Activated naive CD4-positive, alpha-beta T cell treated with anti-CD3 and anti-CD28 coated beads, Interleukin-2, amount 50 U/mL, for 16 hours (primary cell): ENCODE measurements at regions not wholly inside any gene's neighbourhood (a gene's known extent, or its start where the extent isn't known, plus 50 kb on each side); places are given as distances from the start of the nearest gene placed in this dataset.
"Not testable (repeated sequence)": the region's sequence is repeated elsewhere in the genome, so short reads cannot be mapped to it uniquely, and the experiment has no call there.

Experiments used
- DNase-seq: peaks from one replicate; pipeline ENCODE4 v3.0.0-alpha.2; 2020

DNA sequence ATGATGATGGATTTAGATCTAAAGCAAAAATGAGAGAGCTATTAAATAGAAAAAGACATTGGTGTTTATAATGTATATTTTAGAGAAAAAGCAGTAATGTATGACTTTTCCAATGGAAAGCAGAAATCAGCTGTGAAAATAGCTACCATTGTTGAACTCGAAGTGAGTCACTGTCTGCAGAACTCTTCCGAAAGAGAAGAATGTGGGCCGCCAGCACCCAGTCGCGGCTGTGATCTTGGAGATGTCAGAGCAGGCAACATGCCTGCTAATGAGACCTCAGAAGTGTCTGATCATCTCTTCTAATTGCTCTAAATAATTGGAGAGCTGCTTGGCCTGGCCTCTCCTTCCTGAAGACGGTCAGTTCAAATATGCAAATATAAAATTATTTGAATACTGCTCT, 333.6 kb upstream of the RUNX1 start:
- no peak for DNase-seq

DNA sequence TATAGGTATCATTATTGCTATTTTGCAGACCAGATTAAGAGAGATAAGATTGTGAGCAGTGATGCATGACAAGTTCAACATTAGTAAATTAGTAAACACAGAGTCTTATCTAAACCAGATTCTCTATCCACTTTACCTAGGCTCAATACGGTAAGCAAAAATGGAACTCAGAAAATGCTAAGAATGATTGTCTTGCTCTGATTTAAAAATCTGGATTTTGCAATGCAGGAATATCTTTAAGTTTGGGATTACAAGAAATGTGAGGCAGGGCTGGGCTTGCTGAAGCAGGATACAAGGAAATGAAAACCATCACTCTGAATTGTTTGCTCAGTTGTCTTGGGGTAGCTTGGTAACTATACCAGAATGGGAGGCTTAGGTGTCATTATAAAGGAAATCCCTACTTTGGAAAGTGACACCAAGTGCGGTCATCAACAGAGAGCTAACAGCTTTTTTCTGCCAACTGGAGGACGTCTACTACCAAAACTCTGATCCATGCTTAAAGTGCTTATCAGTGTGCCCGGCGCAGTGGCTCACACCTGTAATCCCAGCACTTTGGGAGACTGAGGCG, 332.7 kb upstream of the RUNX1 start:
- DNase-seq, result no peak

DNA sequence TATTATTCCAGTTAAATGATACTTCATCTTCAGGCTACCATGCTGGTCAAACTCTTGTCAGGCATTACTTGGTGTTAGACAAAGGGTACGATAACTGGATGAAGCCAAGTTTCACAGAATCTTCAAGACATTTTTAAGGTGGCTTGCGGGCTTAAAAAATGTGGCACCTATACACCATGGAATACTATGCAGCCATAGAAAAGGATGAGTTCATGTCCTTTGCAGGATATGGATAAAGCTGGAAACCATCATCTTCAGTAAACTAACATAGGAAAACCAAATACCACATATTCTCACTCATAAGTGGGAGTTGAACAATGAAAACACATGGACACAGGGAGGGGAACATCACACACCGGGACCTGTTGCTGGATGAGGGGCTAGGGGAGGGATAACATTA, 331.2 kb upstream of the RUNX1 start:
- DNase-seq, result not testable (repeated sequence)

DNA sequence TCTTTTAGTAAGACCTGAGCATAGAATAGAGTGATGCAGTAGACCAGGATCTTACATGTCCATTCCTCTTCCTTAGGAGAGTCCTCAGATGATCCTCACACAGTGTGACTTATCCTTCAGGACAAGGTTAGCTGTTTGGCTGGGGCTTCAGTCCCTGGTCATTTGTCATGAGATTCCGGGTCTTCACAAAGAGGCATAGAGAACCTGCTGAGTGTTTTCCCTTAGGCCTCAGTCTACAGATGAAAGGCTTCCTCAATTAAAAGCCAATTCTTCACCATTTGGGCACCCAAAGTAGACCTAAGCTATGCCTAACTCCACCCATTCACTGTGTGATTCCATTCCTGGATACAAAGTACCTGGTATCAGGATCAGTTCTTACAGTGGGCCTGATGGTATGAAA, 329.8 kb upstream of the RUNX1 start:
- DNase-seq, result no peak

DNA sequence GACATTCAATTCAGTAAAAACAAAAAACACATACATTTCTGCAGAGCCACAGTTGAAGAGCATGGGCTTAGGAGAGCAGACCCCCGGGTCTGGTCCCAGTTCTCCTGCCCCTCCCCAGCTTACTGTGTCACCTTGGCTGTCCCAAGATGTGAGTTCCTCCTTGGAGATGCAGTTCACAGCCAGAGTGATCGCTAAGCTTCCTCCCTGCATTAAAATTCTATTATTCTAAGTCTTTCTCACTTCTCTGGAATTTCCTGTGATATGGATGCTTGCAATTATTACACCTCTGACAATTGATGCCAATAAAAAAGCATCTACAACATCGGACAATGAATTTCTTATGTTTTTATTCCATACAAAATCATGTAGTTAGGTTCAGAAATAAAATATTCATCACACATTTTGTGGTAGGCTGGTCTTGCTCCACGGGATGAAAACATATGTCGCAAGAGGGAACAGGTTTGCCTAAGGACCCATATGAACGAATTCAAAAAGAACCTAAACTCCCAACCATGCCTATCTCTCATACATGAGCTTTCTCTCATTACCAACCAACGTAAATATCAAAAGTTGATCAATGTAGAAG, 328.5 kb upstream of the RUNX1 start:
- DNase-seq, result no peak

DNA sequence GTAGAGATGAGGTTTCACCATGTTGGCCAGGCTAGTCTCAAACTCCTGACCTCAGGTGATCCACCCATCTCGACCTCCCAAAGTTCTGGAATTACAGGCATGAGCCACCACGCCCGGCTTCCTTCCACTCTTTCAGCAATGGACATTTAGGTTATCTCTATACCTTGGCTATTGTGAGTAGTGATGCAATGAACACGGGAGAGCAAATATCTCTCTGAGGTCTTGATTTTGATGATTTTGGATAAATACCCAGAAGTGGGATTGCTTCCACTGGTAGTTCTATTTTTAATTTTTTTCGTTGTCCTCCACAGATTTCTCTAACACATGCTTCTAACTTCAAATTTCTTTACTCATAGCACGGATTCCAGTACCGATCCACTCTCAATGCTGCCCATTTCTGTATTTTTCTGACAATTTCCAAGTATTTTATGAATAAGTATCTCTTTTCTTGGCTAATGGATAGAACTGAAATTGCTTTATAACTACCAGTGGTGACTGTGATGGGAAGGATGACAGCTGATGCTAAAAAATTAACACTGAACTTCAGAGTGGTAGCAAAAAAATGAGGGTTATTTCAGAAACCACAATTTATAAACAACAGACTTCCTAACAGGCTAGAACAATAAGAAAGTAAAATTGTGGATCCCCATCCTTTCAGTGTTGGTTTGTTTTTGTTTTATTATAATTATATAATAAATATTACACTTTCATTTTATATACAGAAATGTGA, 327.5 kb upstream of the RUNX1 start:
- DNase-seq, result no peak

DNA sequence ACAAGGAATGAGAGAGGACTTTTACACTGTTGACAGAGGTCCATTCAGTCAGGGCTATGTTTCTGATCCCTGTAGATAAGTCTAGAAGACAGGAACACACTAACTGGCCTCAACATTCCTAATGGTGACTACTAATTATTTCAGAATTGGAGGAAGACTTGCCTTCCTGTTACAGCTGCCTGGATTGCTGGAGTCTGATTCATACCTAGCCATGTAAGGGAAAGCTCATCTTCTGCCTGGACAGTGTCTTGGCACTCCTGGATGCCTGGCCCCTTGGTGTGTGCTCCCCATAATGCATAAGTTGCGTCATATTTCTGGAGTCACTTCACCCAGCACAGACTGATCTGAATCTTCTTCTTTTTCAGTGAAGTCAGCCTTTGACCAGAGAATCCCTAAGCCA, 326.0 kb upstream of the RUNX1 start:
- no peak for DNase-seq

DNA sequence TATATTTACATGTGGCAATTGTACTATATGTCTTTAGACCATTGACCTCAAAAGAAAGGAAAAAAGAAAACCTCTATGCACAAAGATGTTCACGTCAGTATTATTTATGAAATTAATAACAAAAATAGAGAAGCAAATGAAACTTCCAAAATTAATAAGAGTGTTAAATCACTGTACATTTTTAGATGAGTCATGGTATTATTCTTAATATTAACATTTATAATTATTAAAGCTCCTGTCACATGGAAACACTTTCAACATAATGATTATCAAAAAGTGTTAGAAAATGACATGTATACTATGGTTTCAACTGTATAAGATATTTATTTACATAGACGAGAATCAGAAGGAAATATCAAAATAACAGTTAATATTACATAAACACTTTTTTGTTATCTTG, 324.9 kb upstream of the RUNX1 start:
- no peak for DNase-seq

DNA sequence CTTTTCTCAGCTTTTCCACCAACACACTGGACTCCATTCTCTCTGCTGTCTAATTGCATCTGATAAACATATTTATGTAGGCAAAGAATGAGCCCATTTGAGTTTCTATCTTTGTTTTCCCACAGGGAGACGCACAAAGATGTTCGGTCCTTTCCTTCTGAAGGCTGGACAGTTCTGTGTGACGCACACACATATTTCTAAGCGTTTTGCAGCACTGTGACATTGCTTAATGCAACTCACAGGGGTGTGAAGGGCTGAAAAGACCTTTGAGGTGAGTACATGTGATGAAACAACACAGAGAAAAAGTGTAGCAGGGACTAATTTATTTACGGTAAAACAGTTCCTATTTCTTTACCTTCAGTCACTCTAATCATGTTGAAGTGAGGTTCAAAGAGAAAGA, 323.1 kb upstream of the RUNX1 start:
- no peak for DNase-seq

DNA sequence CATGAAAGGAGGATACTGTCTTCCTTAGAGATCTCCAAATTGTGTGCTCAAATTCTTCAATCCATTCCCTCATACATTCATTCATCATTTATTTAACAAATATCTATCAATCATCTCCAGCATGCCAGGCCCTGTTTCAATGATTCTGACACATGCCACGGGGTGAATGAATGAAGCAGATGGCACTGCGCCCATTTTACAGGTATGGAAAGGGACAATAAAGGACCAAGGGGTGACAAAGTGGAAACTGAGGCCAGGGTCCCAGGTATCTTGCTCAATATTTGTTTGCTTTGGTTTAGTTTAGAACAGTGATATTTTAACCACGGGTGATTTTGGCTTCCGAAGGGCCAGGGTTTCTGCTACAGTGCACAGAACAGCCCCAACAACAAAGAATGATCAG, 321.6 kb upstream of the RUNX1 start:
- no peak for DNase-seq

DNA sequence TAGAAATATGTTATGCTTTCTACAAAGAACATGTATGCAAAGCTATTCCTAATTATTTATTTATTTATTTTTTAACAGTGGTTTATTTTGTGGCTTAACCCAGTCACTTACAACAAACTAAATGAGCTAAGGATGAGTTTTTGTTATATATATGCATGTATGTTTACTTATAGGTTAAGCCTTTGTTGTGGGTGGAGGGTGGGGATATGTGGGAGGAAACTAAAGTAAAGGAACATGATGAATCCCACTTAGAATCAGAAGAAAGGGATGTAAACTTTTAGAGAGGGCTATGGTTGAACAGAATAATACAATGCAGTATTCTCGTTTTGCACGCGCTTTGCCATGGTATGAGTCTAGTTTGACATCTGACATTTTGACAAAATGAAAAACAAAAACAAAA, 321.0 kb upstream of the RUNX1 start:
- no peak for DNase-seq

DNA sequence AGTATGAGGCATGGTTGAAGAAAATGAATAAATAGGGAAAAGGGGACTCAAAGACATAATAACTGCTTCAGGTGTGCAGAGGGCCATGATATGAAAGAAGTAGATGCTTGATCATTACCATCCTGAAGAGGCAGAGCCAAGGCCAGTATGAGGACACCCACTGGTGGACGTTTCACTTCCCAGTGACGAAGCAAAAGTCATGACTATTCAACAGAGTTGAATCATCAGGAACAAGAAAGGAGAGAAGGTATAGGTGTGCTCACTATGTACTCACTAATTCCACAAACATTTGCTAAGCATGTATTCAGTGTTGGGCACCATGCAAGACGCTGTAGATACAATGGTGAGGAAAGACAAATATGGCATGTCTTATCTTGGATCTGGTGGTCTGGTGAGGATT, 319.2 kb upstream of the RUNX1 start:
- no peak for DNase-seq

DNA sequence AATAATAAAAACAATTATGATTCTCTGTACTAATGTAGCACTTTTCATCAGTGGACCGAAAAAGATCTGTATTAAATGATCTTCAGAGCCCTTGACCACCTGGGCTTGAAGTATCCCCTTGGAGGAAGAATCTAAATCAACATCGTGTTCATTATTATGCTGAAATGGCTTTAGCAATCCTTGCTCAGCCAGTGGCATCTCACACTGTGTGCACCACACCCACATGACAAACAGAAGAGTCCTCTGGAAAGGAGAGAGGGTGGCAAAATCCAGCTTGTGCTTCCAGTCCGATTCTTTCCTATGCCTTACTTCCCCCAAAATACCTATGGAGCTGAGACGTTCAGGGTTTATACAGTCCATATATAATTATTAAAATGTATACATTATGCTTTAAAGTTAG, 318.5 kb upstream of the RUNX1 start:
- no peak for DNase-seq

DNA sequence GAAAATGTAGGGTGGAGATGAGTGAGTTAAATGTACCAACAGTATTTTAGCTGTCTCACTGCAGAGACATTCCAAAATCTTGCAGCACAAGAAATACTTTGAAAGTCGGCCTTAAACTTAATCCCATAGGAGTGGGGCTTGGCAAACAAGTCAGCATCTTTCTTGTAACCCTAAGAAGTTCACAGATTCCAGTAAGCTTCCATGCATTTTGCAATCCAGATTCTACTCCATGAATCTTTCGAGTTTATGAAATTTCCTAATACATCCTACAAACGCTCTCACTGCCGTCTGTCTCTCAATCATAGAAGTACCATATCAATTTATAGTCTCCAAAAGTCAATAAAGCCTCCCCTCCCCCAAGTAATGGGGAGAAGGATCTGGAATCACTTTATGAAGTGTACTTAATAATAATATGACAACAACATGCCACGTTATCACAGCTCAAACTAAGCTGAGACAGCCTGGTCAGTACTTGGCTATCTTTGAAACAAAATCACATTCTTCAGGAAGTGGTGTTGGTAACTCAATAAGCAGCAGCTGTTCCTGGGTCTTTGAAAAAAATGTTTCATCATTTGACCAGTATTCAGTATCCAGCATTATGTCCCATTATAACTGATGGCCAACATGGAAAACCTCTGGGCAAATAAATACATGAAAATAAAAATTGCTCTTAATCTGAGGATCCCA, 317.4 kb upstream of the RUNX1 start:
- DNase-seq, result no peak

DNA sequence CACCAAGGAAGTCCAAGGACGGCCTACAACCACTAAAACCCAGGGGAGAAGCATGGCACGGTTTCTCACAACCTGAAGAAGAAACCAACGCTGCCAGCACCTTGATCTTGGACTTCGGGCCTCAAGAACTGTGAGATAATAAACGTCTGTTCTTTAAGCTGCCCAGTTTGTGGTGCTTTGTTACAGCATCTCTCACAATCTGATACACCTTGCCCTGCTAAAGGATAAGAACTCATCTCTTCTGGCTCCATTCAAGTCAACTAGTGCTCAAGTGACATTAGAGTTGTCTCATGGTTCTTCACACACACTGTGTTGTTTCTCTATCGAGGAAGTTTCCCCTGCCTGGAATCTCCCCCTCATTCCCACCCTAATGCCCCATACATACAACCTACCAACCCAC, 314.4 kb upstream of the RUNX1 start:
- DNase-seq, result no peak

DNA sequence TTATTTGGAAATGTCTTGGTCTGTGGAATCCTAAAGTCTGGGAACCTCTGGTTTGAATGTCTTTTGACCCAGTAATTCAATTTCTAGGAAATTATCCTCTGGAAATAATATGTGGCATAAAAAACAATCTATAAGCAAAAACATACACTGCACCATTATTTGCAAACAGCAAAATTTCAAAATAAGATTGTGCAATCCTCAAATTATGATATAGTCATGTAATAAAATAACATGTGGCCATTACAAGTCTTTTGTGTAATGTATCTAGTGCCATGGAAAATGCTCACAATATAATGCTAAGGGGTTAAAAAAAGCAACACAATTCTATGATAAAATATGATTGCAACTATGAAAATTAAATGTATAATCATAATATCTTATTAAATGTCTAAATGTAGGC, 312.9 kb upstream of the RUNX1 start:
- DNase-seq, result no peak

DNA sequence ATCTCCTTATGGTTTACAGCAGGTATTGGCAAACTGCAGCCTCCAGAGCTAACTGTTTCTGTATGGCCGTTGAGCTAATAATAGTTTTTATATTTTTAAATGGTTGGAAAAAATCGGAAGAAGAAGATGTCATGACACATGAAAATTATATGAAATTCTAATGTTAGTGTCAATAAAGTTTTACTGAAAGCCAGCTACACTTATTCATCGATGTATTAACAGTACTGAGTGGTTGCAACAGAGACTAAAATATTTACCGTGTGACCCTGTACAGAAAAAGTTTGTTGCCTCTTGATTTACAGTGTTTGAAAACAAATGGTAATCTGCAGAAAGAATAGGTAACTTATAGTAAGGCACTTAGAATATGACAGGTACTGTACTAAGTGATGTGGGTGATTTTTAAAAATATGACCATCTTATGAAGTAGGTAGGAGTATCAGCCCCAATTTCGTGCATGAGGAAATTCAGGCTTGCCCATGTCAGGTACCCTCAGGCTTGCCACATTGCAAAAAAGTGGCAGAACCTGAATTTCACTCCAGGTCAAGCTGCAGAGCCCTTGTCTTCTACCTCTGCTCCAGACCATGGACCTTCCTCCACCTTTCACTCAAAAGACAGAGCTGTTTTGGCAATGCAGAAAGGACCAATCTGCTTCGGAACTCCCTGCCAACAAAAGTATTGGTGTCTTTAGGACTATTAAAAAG, 311.9 kb upstream of the RUNX1 start:
- DNase-seq, result no peak

DNA sequence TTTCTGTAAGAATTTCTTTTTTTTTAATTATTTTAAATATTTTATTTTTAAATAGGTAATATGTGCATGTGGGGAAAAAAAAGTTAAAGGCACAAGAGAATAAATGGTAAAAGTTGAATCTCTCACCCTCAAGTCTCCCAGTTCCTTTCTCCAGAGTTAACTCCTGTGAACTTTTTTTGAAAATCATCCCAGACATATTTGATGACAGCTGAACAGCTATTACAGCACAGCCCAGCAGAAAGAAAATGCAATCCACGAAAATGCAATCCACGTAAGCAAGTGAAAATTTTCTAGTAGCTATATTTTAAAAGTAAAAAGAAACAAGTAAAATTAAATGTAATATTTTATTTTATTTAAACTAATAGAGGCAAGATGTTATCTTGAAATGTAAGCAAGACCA, 310.0 kb upstream of the RUNX1 start:
- no peak for DNase-seq

DNA sequence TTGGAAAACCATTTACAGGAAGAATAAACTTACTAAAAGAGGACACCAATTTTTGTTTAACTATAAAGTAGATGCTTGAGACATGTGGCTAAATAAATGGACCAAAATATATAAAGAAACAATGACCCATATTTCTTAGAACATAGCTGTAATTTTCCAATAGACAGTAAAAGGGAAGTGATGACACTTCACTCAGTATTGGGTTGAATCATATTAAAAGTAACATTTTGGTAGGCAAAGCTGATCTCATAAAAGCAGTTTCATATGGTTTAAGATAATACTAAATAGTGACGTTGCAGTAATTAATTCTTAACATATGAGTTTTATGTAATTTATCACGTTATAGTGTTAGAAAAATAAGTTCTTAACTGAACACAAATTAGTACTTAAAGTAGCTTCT, 308.9 kb upstream of the RUNX1 start:
- DNase-seq, result no peak

DNA sequence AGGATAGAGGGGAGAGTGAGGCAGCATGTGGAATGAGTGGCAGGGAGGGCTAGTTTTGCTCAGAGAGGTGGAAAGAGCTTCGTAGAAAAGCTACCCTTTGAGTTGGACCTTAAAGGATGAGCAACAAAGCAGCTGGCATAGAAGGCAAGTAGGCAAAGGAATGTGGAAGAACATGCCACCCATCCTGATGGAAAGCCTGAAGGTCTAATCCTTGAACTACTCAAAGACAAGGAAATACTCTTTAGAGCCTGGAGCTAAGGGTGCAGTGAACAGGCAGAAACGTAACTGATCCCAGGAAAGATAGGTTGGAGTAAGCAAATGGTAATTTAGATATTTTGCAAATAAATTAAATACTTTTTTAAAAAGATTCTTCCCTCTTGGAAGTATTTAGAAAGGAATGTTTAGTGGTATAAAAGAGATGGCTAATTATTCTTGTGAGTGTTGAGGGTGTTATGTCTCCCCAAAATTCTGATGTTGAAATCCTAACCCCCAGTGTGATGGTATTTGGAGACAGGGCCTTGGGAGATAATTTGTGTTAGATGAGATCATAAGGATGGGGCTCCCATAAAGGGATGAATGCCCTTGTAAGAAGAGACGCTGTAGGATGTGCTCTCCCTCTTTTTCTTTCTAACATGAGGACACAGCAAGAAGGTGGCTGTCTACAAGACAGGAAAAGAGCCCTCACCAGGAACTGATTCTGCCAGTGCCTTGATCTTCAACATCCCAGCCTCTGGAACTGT, 308.1 kb upstream of the RUNX1 start:
- DNase-seq, result no peak

DNA sequence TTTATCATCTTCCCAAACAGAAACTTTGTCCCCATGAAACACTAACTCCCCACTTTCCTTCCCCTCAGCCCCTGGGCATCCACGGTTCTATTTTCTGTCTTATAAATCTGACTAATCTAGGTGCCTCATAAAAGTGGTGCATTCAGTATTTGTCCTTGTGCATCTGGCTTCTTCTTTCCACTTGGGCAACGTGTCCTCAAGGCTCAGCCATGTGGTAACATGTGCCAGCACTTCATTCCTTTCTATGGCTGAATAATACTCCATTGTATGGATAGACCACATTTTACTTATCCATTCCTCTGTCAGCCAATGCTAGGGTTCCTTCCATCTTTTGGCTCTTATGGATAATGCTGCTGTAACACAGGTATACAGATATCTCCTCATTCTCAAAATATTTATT, 305.0 kb upstream of the RUNX1 start:
- DNase-seq, result no peak

DNA sequence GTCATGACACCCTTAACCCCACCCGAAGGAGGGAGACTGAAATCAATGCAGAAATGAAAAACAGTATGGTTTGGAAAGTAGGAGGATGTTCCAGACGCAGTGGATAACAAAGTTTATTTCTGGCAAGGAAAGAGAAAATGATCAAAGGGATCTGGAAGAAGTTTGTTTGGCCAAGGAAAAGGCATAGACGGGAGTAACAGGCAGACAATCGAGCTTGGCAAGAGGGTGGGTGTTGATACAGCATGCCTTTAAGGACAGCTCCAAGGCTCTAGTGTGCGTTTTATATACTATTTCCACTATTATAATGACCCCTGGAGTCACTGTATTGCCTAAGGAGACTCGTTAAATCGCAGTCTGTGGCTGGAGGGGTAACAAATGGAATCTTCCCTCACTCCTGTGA, 303.7 kb upstream of the RUNX1 start:
- DNase-seq, result no peak
